IMR-90 (cell line): ENCODE measurements at regions not wholly inside any gene's neighbourhood (a gene's known extent, or its start where the extent isn't known, plus 50 kb on each side); places are given as distances from the start of the nearest gene placed in this dataset.

Experiments
- ATAC-seq: fragments of 200-7000 bp; cut with Tn5 transposase; 2 replicates; pipeline ENCODE4 v1.9.1; 2020; ENCODE audit warnings: low read depth, mild to moderate bottlenecking, moderate library complexity
- BruUV-seq: library from RNA; stranded (reverse); fragments of 400-500 nt; replicated peaks from 2 replicates; lab custom pipeline; 2021; lab: Mats Ljungman, UMichigan
- CTCF ChIA-PET: fragments of 300-600 bp; formaldehyde crosslinking; extraction: SDS; loops from one replicate; lab custom pipeline; 2021; ENCODE audit warnings: antibody characterized with exemption; lab: Yijun Ruan, JAX
- POLR2A ChIA-PET: fragments of 300-600 bp; sonication (Branson Sonifier 250); formaldehyde crosslinking; loops from one replicate; lab custom pipeline; 2022; ENCODE audit warnings: antibody characterized with exemption; ENCODE audit not compliant: unreplicated experiment; lab: Charles Lee
- DNase-seq: peaks from one replicate; pipeline ENCODE4 v3.0.0; 2013
- H2AFZ ChIP-seq: replicated peaks from 2 replicates; pipeline ENCODE3; 2013; ENCODE audit warnings: low read length, mild to moderate bottlenecking; ENCODE audit not compliant: poor library complexity
- H2AK5ac ChIP-seq: 2 replicates; pipeline ENCODE4 v1.6.1; 2013; ENCODE audit warnings: low read depth, low read length, inconsistent platforms
- H2AK9ac ChIP-seq: replicated peaks from 2 replicates; pipeline ENCODE3; 2013; ENCODE audit warnings: mild to moderate bottlenecking, low read depth, low read length, moderate library complexity; ENCODE audit not compliant: poor library complexity
- H2BK120ac ChIP-seq: 2 replicates; pipeline ENCODE4 v1.6.1; 2013; ENCODE audit warnings: low read depth, low read length, inconsistent platforms
- H2BK15ac ChIP-seq: 3 replicates; pipeline ENCODE4 v1.6.1; 2013; ENCODE audit warnings: low read depth, low read length, inconsistent platforms
- H2BK20ac ChIP-seq: 2 replicates; pipeline ENCODE4 v1.6.1; 2013; ENCODE audit warnings: low read depth, mild to moderate bottlenecking, inconsistent platforms, low read length, moderate library complexity
- H2BK5ac ChIP-seq: 2 replicates; pipeline ENCODE4 v1.6.1; 2013; ENCODE audit warnings: mild to moderate bottlenecking, low read depth, low read length, inconsistent platforms; ENCODE audit not compliant: poor library complexity, severe bottlenecking
- H3K14ac ChIP-seq: replicated peaks from 2 replicates; pipeline ENCODE4 v1.6.1; 2013; ENCODE audit warnings: low read depth, low read length, inconsistent platforms
- H3K18ac ChIP-seq: 2 replicates; pipeline ENCODE4 v1.6.1; 2013; ENCODE audit warnings: low read depth, low read length, control low read depth
- H3K23ac ChIP-seq: 2 replicates; pipeline ENCODE4 v1.6.1; 2013; ENCODE audit warnings: low read depth, low read length, inconsistent platforms
- H3K27ac ChIP-seq: 2 replicates; pipeline ENCODE4 v1.5.1; 2013; ENCODE audit warnings: mild to moderate bottlenecking, control low read depth, low read length; ENCODE audit not compliant: insufficient read depth
- H3K27me3 ChIP-seq: 2 replicates; pipeline ENCODE4 v1.6.1; 2013; ENCODE audit warnings: low read length; ENCODE audit not compliant: control insufficient read depth, insufficient read depth
- H3K36me3 ChIP-seq: 2 replicates; pipeline ENCODE4 v1.6.1; 2013; ENCODE audit warnings: low read length, mixed read lengths; ENCODE audit not compliant: control insufficient read depth, insufficient read depth
- H3K4ac ChIP-seq: 2 replicates; pipeline ENCODE4 v1.6.1; 2013; ENCODE audit warnings: low read depth, low read length, inconsistent platforms
- H3K4me1 ChIP-seq: 2 replicates; pipeline ENCODE4 v1.6.1; 2013; ENCODE audit warnings: low read length, mixed read lengths; ENCODE audit not compliant: control insufficient read depth, insufficient read depth
- H3K4me2 ChIP-seq: 2 replicates; pipeline ENCODE4 v1.6.1; 2013; ENCODE audit warnings: low read depth, mild to moderate bottlenecking, control low read depth, low read length, moderate library complexity
- H3K4me3 ChIP-seq: 2 replicates; pipeline ENCODE4 v1.5.1; 2013; ENCODE audit warnings: low read depth, mild to moderate bottlenecking, control low read depth, low read length, moderate library complexity; ENCODE audit not compliant: insufficient read depth
- H3K56ac ChIP-seq: 2 replicates; pipeline ENCODE4 v1.6.1; 2013; ENCODE audit warnings: low read length, inconsistent platforms; ENCODE audit not compliant: insufficient read depth; ENCODE audit errors: extremely low read depth
- H3K79me1 ChIP-seq, 2 experiments: 2 replicates each; pipeline ENCODE4 v1.6.1; 2013; ENCODE audit warnings: low read length in 2 of 2, inconsistent platforms in 1 of 2, low read depth in 1 of 2
- H3K9ac ChIP-seq: 2 replicates; pipeline ENCODE4 v1.6.1; 2013; ENCODE audit warnings: low read depth, low read length, control low read depth
- H3K9me1 ChIP-seq: 2 replicates; pipeline ENCODE4 v1.6.1; 2013; ENCODE audit warnings: low read length, inconsistent platforms; ENCODE audit not compliant: insufficient read depth
- H3K9me3 ChIP-seq: 2 replicates; pipeline ENCODE4 v1.6.1; 2013; ENCODE audit warnings: low read length; ENCODE audit not compliant: control insufficient read depth, insufficient read depth
- H4K20me1 ChIP-seq: 2 replicates; pipeline ENCODE4 v1.6.1; 2013; ENCODE audit warnings: low read length, inconsistent platforms; ENCODE audit not compliant: insufficient read depth
- H4K5ac ChIP-seq: 2 replicates; pipeline ENCODE4 v1.6.1; 2013; ENCODE audit warnings: mild to moderate bottlenecking, low read depth, low read length, control low read depth
- H4K8ac ChIP-seq, 2 experiments: 2 replicates each; pipeline ENCODE4 v1.6.1; 2013; ENCODE audit warnings: low read depth in 2 of 2, low read length in 2 of 2, control low read depth in 1 of 2, inconsistent platforms in 1 of 2
- H4K91ac ChIP-seq: 2 replicates; pipeline ENCODE4 v1.6.1; 2013; ENCODE audit warnings: low read depth, low read length, inconsistent platforms; ENCODE audit not compliant: insufficient read depth
- CHD1 ChIP-seq: IDR thresholded peaks from 2 replicates; pipeline ENCODE4 v1.6.1; 2012; ENCODE audit warnings: low read depth, low read length, improper control_type of control experiment
- MAZ ChIP-seq: IDR thresholded peaks from 2 replicates; pipeline ENCODE4 v1.6.1; 2012; ENCODE audit warnings: low read depth, mild to moderate bottlenecking, low read length, improper control_type of control experiment, moderate library complexity, borderline replicate concordance
- RAD21 ChIP-seq: IDR thresholded peaks from 2 replicates; pipeline ENCODE4 v1.6.1; 2012; ENCODE audit warnings: low read length, improper control_type of control experiment
- WGBS, 2 experiments: methylation state at CpG; one replicate each; pipeline versions ENCODE4 v1.1.5 to v1.1.7; 2013; ENCODE audit warnings: missing lambda C conversion rate in 2 of 2; ENCODE audit not compliant: insufficient read length in 1 of 2; ENCODE audit errors: extremely low coverage in 2 of 2; 5-methylcytosine and 5-hydroxymethylcytosine counted together
- dilution Hi-C: fragments of 300-500 bp; cut with HindIII; formaldehyde crosslinking; loops from one replicate; pipeline ENCODE4 v1.14.3; 2018; ENCODE audit warnings: low sequenced_read_pairs; ENCODE audit not compliant: unreplicated experiment
- in situ Hi-C: fragments of 300-500 bp; cut with MboI; formaldehyde crosslinking; loops from 3 replicates; pipeline ENCODE4 v1.14.3; 2019; ENCODE audit warnings: low sequenced_read_pairs, inconsistent platforms, mixed read lengths
- intact Hi-C: fragments of 100-400 bp; cut with micrococcal nuclease; formaldehyde crosslinking; loops from 2 replicates; pipeline ENCODE4 v1.10.0; 2022

- no peaks in the 10 kb centered on the region for H3K36me3 ChIP-seq
- no peaks in the 10 kb centered on the region for H3K27me3 ChIP-seq
- H4K8ac ChIP-seq, result no peak overlapping the region
- H3K27ac ChIP-seq, result no peak overlapping the region
- H4K20me1 ChIP-seq, result no peaks in the 10 kb centered on the region
- H3K14ac ChIP-seq, result no peak overlapping the region
- H3K4me1 ChIP-seq, result no peaks in the 10 kb centered on the region; the same call in 1 of the 2 replicates
- no peak overlapping the region for H4K5ac ChIP-seq
- H2BK15ac ChIP-seq, result no peak overlapping the region
- 67% methylated on average over 2 of the region's 6 CpGs; no CpG with 5 or more reads in 1 of the 2 experiments for WGBS, 2 experiments
- POLR2A ChIA-PET, result no interaction called here
- ATAC-seq, result no peak
- no peak overlapping the region for H3K18ac ChIP-seq
- H2BK20ac ChIP-seq, result no peak overlapping the region
- no peak overlapping the region for H3K4ac ChIP-seq
- no peak overlapping the region for H3K4me3 ChIP-seq
- H3K9ac ChIP-seq, result no peak overlapping the region
- H3K23ac ChIP-seq, result no peak overlapping the region
- dilution Hi-C loops (no loop called here), in situ Hi-C loops (no loop called here), intact Hi-C loops (no loop called here)
- H2AK9ac ChIP-seq, result no peak overlapping the region
- H2AFZ ChIP-seq, result no peak overlapping the region
- BruUV-seq, result no TSS peak
- no peak for DNase-seq
- no peak overlapping the region for H2BK5ac ChIP-seq
- CTCF ChIA-PET, result no interaction called here
- no peak overlapping the region for H2AK5ac ChIP-seq
- H3K4me2 ChIP-seq, result no peak overlapping the region
- TF ChIP-seq CHD1 (no peak), MAZ (no peak), RAD21 (no peak)
- no peaks in the 10 kb centered on the region for H3K9me3 ChIP-seq
- no peaks in the 10 kb centered on the region for H3K79me1 ChIP-seq
- no peak overlapping the region for H3K56ac ChIP-seq
- H2BK120ac ChIP-seq, result no peak overlapping the region
- H4K91ac ChIP-seq, result no peak overlapping the region
- peaks cover 5% of the 10 kb centered on the region; the same call in 1 of the 2 replicates for H3K9me1 ChIP-seq
These were observed 117.7 kb upstream of the CDYL start for GRCh38 chr6:4658486-4658885.
